Stomach (tissue), 8 donors: ENCODE measurements at regions not wholly inside any gene's neighbourhood (a gene's known extent, or its start where the extent isn't known, plus 50 kb on each side); places are given as distances from the start of the nearest gene placed in this dataset.

Source experiments
- DNase-seq, 2 donors: peaks; one replicate each; pipeline versions ENCODE4 v3.0.0 to v3.0.0-alpha.2; 2013 to 2019
- H3K27ac ChIP-seq, 5 donors: fragments of 200-600 bp in 4 of 5; sonication (generic) in 4 of 5; one replicate each; pipeline ENCODE4 v1.5.1; 2013 to 2019; ENCODE audit warnings: mild to moderate bottlenecking in 1 of 5, moderate library complexity in 1 of 5
- H3K27me3 ChIP-seq, 3 donors: fragments of 200-600 bp; sonication (generic); one replicate each; pipeline ENCODE4 v1.5.1; 2017 to 2019; ENCODE audit warnings: mixed run types in 1 of 3
- H3K36me3 ChIP-seq, 4 donors: fragments of 200-600 bp; sonication (generic); 1 replicate in 3 of 4; 2 replicates in 1 of 4; pipeline ENCODE4 v1.5.1; 2016 to 2019
- H3K4me1 ChIP-seq, 4 donors: fragments of 200-600 bp; sonication (generic); one replicate each; pipeline ENCODE4 v1.5.1; 2016 to 2019
- H3K4me3 ChIP-seq, 4 donors: fragments of 200-600 bp; sonication (generic) in 3 of 4; one replicate each; pipeline ENCODE4 v1.5.1; 2016 to 2019; ENCODE audit warnings: mild to moderate bottlenecking in 1 of 4
- H3K9me3 ChIP-seq, 4 donors: fragments of 200-600 bp; sonication (generic); one replicate each; pipeline ENCODE4 v1.5.1; 2016 to 2019
- CTCF ChIP-seq, 7 experiments: fragments of 450-650 bp in 4 of 7; fragments of 200-600 bp in 3 of 7; sonication (generic) in 3 of 7; IDR thresholded peaks; one replicate each; pipeline ENCODE4 v1.5.1; 2016 to 2019; ENCODE audit warnings: antibody characterized with exemption in 7 of 7, control low read depth in 2 of 7, mild to moderate bottlenecking in 1 of 7
- EP300 ChIP-seq: sonication (generic); formaldehyde crosslinking; IDR thresholded peaks from one replicate; pipeline ENCODE4 v1.6.1; 2017; ENCODE audit warnings: antibody characterized with exemption
- POLR2A ChIP-seq, 4 donors: fragments of 450-650 bp; IDR thresholded peaks; one replicate each; pipeline ENCODE4 v1.6.1; 2016; ENCODE audit warnings: antibody characterized with exemption in 4 of 4, control low read depth in 2 of 4, mild to moderate bottlenecking in 1 of 4, moderate library complexity in 1 of 4
- POLR2AphosphoS5 ChIP-seq, 3 donors: sonication (generic); formaldehyde crosslinking; IDR thresholded peaks; one replicate each; pipeline ENCODE4 v1.6.1; 2016; ENCODE audit warnings: antibody characterized with exemption in 3 of 3
- WGBS, 5 donors: extraction: QIAGEN DNeasy Blood & Tissue Kit in 3 of 5; methylation state at CpG; one replicate each; pipeline versions ENCODE4 v1.1.5 to v1.1.7; 2013 to 2018; 5-methylcytosine and 5-hydroxymethylcytosine counted together
- intact Hi-C: fragments of 100-400 bp; cut with DNase I; formaldehyde crosslinking; loops from one replicate; pipeline ENCODE4 v1.15.1; 2023; ENCODE audit warnings: low total_unique reads
- small RNA-seq, 4 donors: library from RNA; depleted of rRNA; stranded (forward); fragments of <200 nt; gene quantifications; one replicate each; pipeline ENCODE3, GENCODE V24; 2016
- donor health status: healthy with polysubstance abuse.
- donor health status: Bipolar disorder and iron deficiency.
- donor health status: healthy.

GRCh38 chr12:16668198-16668597, 62.2 kb upstream of the LMO3 start:
- 53 to 72% (median 59%) methylated on average over 2 of the region's 2 CpGs for WGBS, 5 donors
- no peak for TF ChIP-seq CTCF (IDR thresholded peaks at IDR 0.05)
- no peak for TF ChIP-seq POLR2AphosphoS5 (IDR thresholded peaks at IDR 0.05)
- no peak for TF ChIP-seq POLR2A (IDR thresholded peaks at IDR 0.05)
- TF ChIP-seq EP300: no peak
- H3K4me1 ChIP-seq: no peaks in the 10 kb centered on the region
- intact Hi-C loops: no loop called here
- no peak for DNase-seq
- H3K4me3 ChIP-seq: no peak overlapping the region
- H3K9me3 ChIP-seq: no peaks in the 10 kb centered on the region
- no peaks in the 10 kb centered on the region for H3K27me3 ChIP-seq
- no peaks in the 10 kb centered on the region for H3K36me3 ChIP-seq
- H3K27ac ChIP-seq: no peak overlapping the region

- H3K4me3 ChIP-seq: no peak overlapping the region
- no peak for DNase-seq
- no peak overlapping the region for H3K27ac ChIP-seq
- 69 to 83% (median 70%) methylated on average over 1 of the region's 1 CpG for WGBS, 5 donors
- H3K36me3 ChIP-seq: no peaks in the 10 kb centered on the region
- H3K9me3 ChIP-seq: peaks cover 0 to 7% (median 3%) of the 10 kb centered on the region in 4 donors
- intact Hi-C loops: no loop called here
- no peaks in the 10 kb centered on the region for H3K4me1 ChIP-seq
- TF ChIP-seq EP300 (no peak), POLR2AphosphoS5 (IDR thresholded peaks at IDR 0.05) (no peak), POLR2A (IDR thresholded peaks at IDR 0.05) (no peak), CTCF (IDR thresholded peaks at IDR 0.05) (no peak)
- no peaks in the 10 kb centered on the region for H3K27me3 ChIP-seq
Measured at GRCh38 chr12:16658699-16659098, 52.7 kb upstream of the LMO3 start.

Small RNAs in the stretch of these regions (small RNA-seq; reads per million reads assigned to genes)
- gene RNU6-837P: 0 reads per million in 4 donors
